Right renal pelvis (tissue), 4 donors: ENCODE measurements at regions not wholly inside any gene's neighbourhood (a gene's known extent, or its start where the extent isn't known, plus 50 kb on each side); places are given as distances from the start of the nearest gene placed in this dataset.
"Not testable (repeated sequence)": the region's sequence is repeated elsewhere in the genome, so short reads cannot be mapped to it uniquely, and the experiment has no call there.

Experiments
- DNase-seq, 4 donors: peaks; one replicate each; pipeline ENCODE4 v3.0.0-alpha.2; 2013; ENCODE audit warnings: low read depth in 4 of 4, low spot score in 3 of 4, missing footprints in 1 of 4

- no peak for DNase-seq
Observed at GRCh38 chr2:239820836-239821693, 204.1 kb downstream of the NDUFA10 start.

- DNase-seq, result no peak
Observed at GRCh38 chr2:239819974-239820555, 205.1 kb downstream of the NDUFA10 start.

GRCh38 chr2:239819091-239819973 lies 205.8 kb downstream of the NDUFA10 start:
- no peak for DNase-seq

GRCh38 chr2:239818531-239819011 lies 206.6 kb downstream of the NDUFA10 start:
- DNase-seq, result no peak

GRCh38 chr2:239818086-239818485 lies 207.1 kb downstream of the NDUFA10 start:
- no peak for DNase-seq

- DNase-seq, result not testable (repeated sequence)
Observed at GRCh38 chr2:239817468-239818031, 207.6 kb downstream of the NDUFA10 start.

- no peak for DNase-seq
Observed at GRCh38 chr2:239816576-239817467, 208.3 kb downstream of the NDUFA10 start.

GRCh38 chr2:239815671-239816070 lies 209.5 kb downstream of the NDUFA10 start:
- DNase-seq, result no peak

- DNase-seq, result no peak
Observed at GRCh38 chr2:239814861-239815601, 210.1 kb downstream of the NDUFA10 start.

- DNase-seq, result peak in 2 of 4 donors; percentile 28 to 40
Observed at GRCh38 chr2:239814116-239814860, 210.9 kb downstream of the NDUFA10 start.

- no peak for DNase-seq
Observed at GRCh38 chr2:239813261-239814115, 211.7 kb downstream of the NDUFA10 start.

- no peak for DNase-seq
Observed at GRCh38 chr2:239811806-239812560, 213.2 kb downstream of the NDUFA10 start.

GRCh38 chr2:239811111-239811781 lies 213.9 kb downstream of the NDUFA10 start:
- DNase-seq, result no peak

- DNase-seq, result no peak
Observed at GRCh38 chr2:239809391-239809790, 215.8 kb downstream of the NDUFA10 start.

GRCh38 chr2:239807568-239807967 lies 217.6 kb downstream of the NDUFA10 start:
- DNase-seq, result no peak
